Cardiac fibroblast (primary cell): ENCODE measurements at regions not wholly inside any gene's neighbourhood (a gene's known extent, or its start where the extent isn't known, plus 50 kb on each side); places are given as distances from the start of the nearest gene placed in this dataset.
"Not testable (repeated sequence)": the region's sequence is repeated elsewhere in the genome, so short reads cannot be mapped to it uniquely, and the experiment has no call there.

Source experiments
- DNase-seq, 2 donors: peaks; one replicate each; pipeline versions ENCODE4 v3.0.0 to v3.0.0-alpha.2; 2010; ENCODE audit warnings: low read depth in 2 of 2
- H3K4me3 ChIP-seq, 2 donors: replicated peaks in 1 of 2; 1 replicate in 1 of 2; 2 replicates in 1 of 2; pipeline ENCODE4 v1.5.1; 2011; ENCODE audit warnings: low read depth in 2 of 2, low read length in 2 of 2, mild to moderate bottlenecking in 2 of 2, moderate library complexity in 1 of 2
- CTCF ChIP-seq: IDR thresholded peaks from one replicate; pipeline ENCODE4 v1.5.1; 2011; ENCODE audit warnings: low read depth, mild to moderate bottlenecking, low read length, inconsistent platforms

GRCh38 chr4:179353786-179354185 lies 1911.5 kb upstream of the AGA start:
- no peak for TF ChIP-seq CTCF
- no peak for DNase-seq
- H3K4me3 ChIP-seq: no peak overlapping the region

GRCh38 chr4:179361978-179362486 lies 1919.8 kb upstream of the AGA start:
- no peak for DNase-seq
- H3K4me3 ChIP-seq: no peak overlapping the region
- TF ChIP-seq CTCF: no peak

- not testable (repeated sequence) for DNase-seq, H3K4me3 ChIP-seq
Measured at GRCh38 chr4:179365932-179366331, 1923.7 kb upstream of the AGA start.

- no peak for DNase-seq
- TF ChIP-seq CTCF: no peak
- H3K4me3 ChIP-seq: no peak overlapping the region
Measured at GRCh38 chr4:179372242-179372641, 1930.0 kb upstream of the AGA start.

- no peak overlapping the region for H3K4me3 ChIP-seq
- no peak for TF ChIP-seq CTCF
- DNase-seq: no peak
Measured at GRCh38 chr4:179372746-179373145, 1930.5 kb upstream of the AGA start.

- not testable (repeated sequence) for H3K4me3 ChIP-seq, DNase-seq
Measured at GRCh38 chr4:179378847-179379246, 1936.6 kb upstream of the AGA start.

GRCh38 chr4:179392787-179393186 lies 1950.5 kb upstream of the AGA start:
- TF ChIP-seq CTCF: no peak
- no peak overlapping the region for H3K4me3 ChIP-seq
- no peak for DNase-seq

- no peak overlapping the region for H3K4me3 ChIP-seq
- TF ChIP-seq CTCF: no peak
- DNase-seq: no peak
Measured at GRCh38 chr4:179398414-179398813, 1956.2 kb upstream of the AGA start.
